Panc1 (cell line): ENCODE measurements at regions not wholly inside any gene's neighbourhood (a gene's known extent, or its start where the extent isn't known, plus 50 kb on each side); places are given as distances from the start of the nearest gene placed in this dataset.

Source experiments
- ATAC-seq: fragments of 200-7000 bp; cut with Tn5 transposase; 2 replicates; pipeline ENCODE4 v1.9.1; 2020; ENCODE audit warnings: mild to moderate bottlenecking, moderate library complexity
- BruUV-seq: library from RNA; stranded (reverse); fragments of 400-500 nt; replicated peaks from 2 replicates; lab custom pipeline; 2021; lab: Mats Ljungman, UMichigan
- CTCF ChIA-PET: fragments of 300-600 bp; sonication (Branson Sonifier 250); formaldehyde crosslinking; loops from one replicate; lab custom pipeline; 2022; ENCODE audit warnings: antibody characterized with exemption; lab: Charles Lee
- POLR2A ChIA-PET: fragments of 300-600 bp; sonication (Branson Sonifier 250); formaldehyde crosslinking; loops from one replicate; lab custom pipeline; 2022; ENCODE audit warnings: antibody characterized with exemption; lab: Charles Lee
- DNase-seq: peaks from one replicate; pipeline ENCODE4 v3.0.0-alpha.2; 2010; ENCODE audit warnings: low read depth, low spot score
- H3K27ac ChIP-seq: 2 replicates; pipeline ENCODE4 v1.5.1; 2011; ENCODE audit warnings: mild to moderate bottlenecking, low read length, inconsistent platforms
- H3K27me3 ChIP-seq: fragments of 200-500 bp; sonication (Bioruptor generic); 2 replicates; pipeline ENCODE4 v1.6.0; 2014; ENCODE audit warnings: low read length, inconsistent platforms; ENCODE audit not compliant: control insufficient read depth, insufficient read depth
- H3K36me3 ChIP-seq: fragments of 200-500 bp; sonication (Bioruptor generic); 2 replicates; pipeline ENCODE4 v1.5.1; 2014; ENCODE audit warnings: inconsistent platforms, mild to moderate bottlenecking, low read length, moderate library complexity; ENCODE audit not compliant: control insufficient read depth, insufficient read depth
- H3K4me1 ChIP-seq: 2 replicates; pipeline ENCODE4 v1.5.1; 2011; ENCODE audit warnings: inconsistent platforms, mild to moderate bottlenecking, low read length, moderate library complexity; ENCODE audit not compliant: control insufficient read depth, insufficient read depth
- H3K4me3 ChIP-seq, 2 experiments: 2 replicates each; pipeline ENCODE4 v1.5.1; 2011 to 2012; ENCODE audit warnings: low read depth in 2 of 2, low read length in 2 of 2, mild to moderate bottlenecking in 2 of 2, inconsistent platforms in 1 of 2, moderate library complexity in 1 of 2
- H3K9me3 ChIP-seq: fragments of 200-500 bp; sonication (Bioruptor generic); 2 replicates; pipeline ENCODE4 v1.5.1; 2014; ENCODE audit warnings: low read depth, mild to moderate bottlenecking, inconsistent platforms, low read length, moderate library complexity; ENCODE audit not compliant: control insufficient read depth, insufficient read depth
- CTCF ChIP-seq: fragments of 450-650 bp; IDR thresholded peaks from 2 replicates; pipeline ENCODE4 v1.5.1; 2017; ENCODE audit warnings: mild to moderate bottlenecking
- POLR2AphosphoS5 ChIP-seq: IDR thresholded peaks from 2 replicates; pipeline ENCODE4 v1.6.1; 2012; ENCODE audit warnings: mild to moderate bottlenecking, low read depth, low read length, moderate library complexity
- REST ChIP-seq, 2 experiments: IDR thresholded peaks; 2 replicates each; pipeline ENCODE4 v1.6.1; 2011 to 2012; ENCODE audit warnings: low read depth in 2 of 2, control low read depth in 1 of 2, low read length in 1 of 2, mild to moderate bottlenecking in 1 of 2, moderate library complexity in 1 of 2; ENCODE audit not compliant: insufficient read depth in 1 of 2
- SIN3A ChIP-seq: IDR thresholded peaks from 2 replicates; pipeline ENCODE4 v1.6.1; 2012; ENCODE audit warnings: low read depth, mild to moderate bottlenecking, low read length, moderate library complexity, borderline replicate concordance; ENCODE audit not compliant: insufficient read depth
- TCF7L2 ChIP-seq: IDR thresholded peaks from 2 replicates; pipeline ENCODE4 v1.6.1; 2011; ENCODE audit warnings: mild to moderate bottlenecking, low read depth, low read length, inconsistent platforms
- in situ Hi-C: cut with HindIII; loops from 2 replicates; pipeline ENCODE4 v1.10.0; 2016; ENCODE audit warnings: low sequenced_read_pairs, low pct_unique_long_range_greater_than_20kb
- intact Hi-C: fragments of 100-400 bp; cut with micrococcal nuclease; formaldehyde crosslinking; loops from one replicate; pipeline ENCODE4 v1.10.0; 2022; ENCODE audit not compliant: unreplicated experiment

- Histone ChIP-seq H3K36me3 (no peaks in the 10 kb centered on the region), H3K27me3 (no peaks in the 10 kb centered on the region), H3K9me3 (no peaks in the 10 kb centered on the region; the same call in 1 of the 2 replicates), H3K4me1 (no peaks in the 10 kb centered on the region), H3K27ac (no peak overlapping the region), H3K4me3 (no peak overlapping the region)
- intact Hi-C loops (no loop called here), in situ Hi-C loops (no loop called here)
- ATAC-seq, result no peak
- ChIA-PET CTCF (no interaction called here), POLR2A (no interaction called here)
- BruUV-seq, result no TSS peak
- TF ChIP-seq CTCF (no peak), TCF7L2 (no peak), REST (IDR thresholded peaks at IDR 0.05; ENCODE audit: insufficient read depth in 1 of 2, low read depth in 2 of 2, low read length in 1 of 2) (no peak), POLR2AphosphoS5 (no peak), SIN3A (no peak)
- DNase-seq, result no peak
Observed at GRCh38 chr16:50440531-50440930, 71.7 kb upstream of the BRD7 start.

- no peak for DNase-seq
- POLR2A ChIA-PET, result no interaction called here
- H3K36me3 ChIP-seq, result no peaks in the 10 kb centered on the region
- no peak overlapping the region for H3K4me3 ChIP-seq
- no peak for TF ChIP-seq POLR2AphosphoS5
- no peak for TF ChIP-seq TCF7L2
- TF ChIP-seq CTCF, result no peak
- TF ChIP-seq SIN3A, result no peak
- H3K27me3 ChIP-seq, result no peaks in the 10 kb centered on the region; the same call in 1 of the 2 replicates
- ATAC-seq, result no peak
- in situ Hi-C loops (no loop called here), intact Hi-C loops (no loop called here)
- no peaks in the 10 kb centered on the region; the same call in 1 of the 2 replicates for H3K9me3 ChIP-seq
- CTCF ChIA-PET, result no interaction called here
- no TSS peak for BruUV-seq
- H3K4me1 ChIP-seq, result no peaks in the 10 kb centered on the region
- H3K27ac ChIP-seq, result no peak overlapping the region
Observed at GRCh38 chr16:50437769-50438437, 69.1 kb upstream of the BRD7 start.
